Endothelial cell of umbilical vein (primary cell): ENCODE measurements at regions not wholly inside any gene's neighbourhood (a gene's known extent, or its start where the extent isn't known, plus 50 kb on each side); places are given as distances from the start of the nearest gene placed in this dataset.

Source experiments
- BruUV-seq: library from RNA; stranded (reverse); fragments of 400-500 nt; replicated peaks from 2 replicates; lab custom pipeline; 2021; lab: Mats Ljungman, UMichigan
- CTCF ChIA-PET: fragments of 300-600, 350-600 bp; sonication (Branson Sonifier 250); formaldehyde crosslinking; loops from one replicate; lab custom pipeline; 2021; ENCODE audit warnings: antibody characterized with exemption, inconsistent platforms; lab: Charles Lee
- POLR2A ChIA-PET: fragments of 300-600, 350-600 bp; sonication (Branson Sonifier 250); formaldehyde crosslinking; loops from one replicate; lab custom pipeline; 2021; ENCODE audit warnings: antibody characterized with exemption, inconsistent platforms; lab: Charles Lee
- DNase-seq: peaks from one replicate; pipeline ENCODE4 v3.0.0-alpha.2; 2011; ENCODE audit warnings: low read depth, low spot score
- FAIRE-seq: peaks from 2 replicates; lab custom pipeline; 2011; peaks lifted over from hg19 to GRCh38; lab: Jason Lieb, UNC
- H2AFZ ChIP-seq: 2 replicates; pipeline ENCODE4 v1.6.0; 2012; ENCODE audit warnings: low read depth, low read length, control low read depth, inconsistent platforms
- H3K27ac ChIP-seq: 2 replicates; pipeline ENCODE4 v1.5.1; 2011; ENCODE audit warnings: low read depth, mild to moderate bottlenecking, control low read depth, low read length, moderate library complexity; ENCODE audit not compliant: insufficient read depth
- H3K27me3 ChIP-seq, 2 experiments: 2 replicates each; pipeline versions ENCODE4 v1.6.0 to v1.6.1; 2011; ENCODE audit warnings: low read length in 2 of 2, mixed read lengths in 1 of 2; ENCODE audit not compliant: control insufficient read depth in 2 of 2, insufficient read depth in 2 of 2
- H3K36me3 ChIP-seq, 2 experiments: 2 replicates in 1 of 2; 3 replicates in 1 of 2; pipeline ENCODE4 v1.5.1; 2011; ENCODE audit warnings: low read length in 2 of 2, mild to moderate bottlenecking in 1 of 2, moderate library complexity in 1 of 2; ENCODE audit not compliant: control insufficient read depth in 2 of 2, insufficient read depth in 2 of 2; ENCODE audit errors: extremely low read depth in 1 of 2
- H3K4me1 ChIP-seq: 3 replicates; pipeline ENCODE4 v1.5.1; 2011; ENCODE audit warnings: mild to moderate bottlenecking, low read length; ENCODE audit not compliant: control insufficient read depth, insufficient read depth; ENCODE audit errors: extremely low read depth
- H3K4me2 ChIP-seq: 2 replicates; pipeline ENCODE4 v1.6.1; 2011; ENCODE audit warnings: low read length, control low read depth, mixed read lengths; ENCODE audit not compliant: insufficient read depth
- H3K4me3 ChIP-seq, 3 experiments: fragments of 200-600 bp in 1 of 3; sonication (generic), shearing (Covaris generic) in 1 of 3; replicated peaks in 1 of 3; 2 replicates each; pipeline ENCODE4 v1.5.1; 2011 to 2016; ENCODE audit warnings: control low read depth in 3 of 3, low read length in 3 of 3, mild to moderate bottlenecking in 2 of 3, inconsistent platforms in 1 of 3, low read depth in 1 of 3, moderate library complexity in 1 of 3; ENCODE audit not compliant: insufficient read depth in 1 of 3
- H3K79me2 ChIP-seq: 2 replicates; pipeline ENCODE4 v1.6.0; 2012; ENCODE audit warnings: low read length, inconsistent platforms; ENCODE audit not compliant: control insufficient read depth, insufficient read depth
- H3K9ac ChIP-seq: replicated peaks from 2 replicates; pipeline ENCODE3; 2011; ENCODE audit warnings: low read length, control low read depth; ENCODE audit not compliant: insufficient read depth; ENCODE audit errors: extremely low read depth
- H3K9me1 ChIP-seq: replicated peaks from 3 replicates; pipeline ENCODE4 v1.6.0; 2011; ENCODE audit warnings: mild to moderate bottlenecking, low read length; ENCODE audit not compliant: control insufficient read depth, insufficient read depth; ENCODE audit errors: extremely low read depth
- H3K9me3 ChIP-seq: replicated peaks from 2 replicates; pipeline ENCODE4 v1.5.1; 2012; ENCODE audit warnings: low read length, inconsistent platforms; ENCODE audit not compliant: control insufficient read depth, insufficient read depth
- H4K20me1 ChIP-seq: replicated peaks from 2 replicates; pipeline ENCODE3; 2011; ENCODE audit warnings: mild to moderate bottlenecking, low read length; ENCODE audit not compliant: control insufficient read depth, insufficient read depth; ENCODE audit errors: extremely low read depth
- EZH2 ChIP-seq: IDR thresholded peaks from 2 replicates; pipeline ENCODE4 v1.6.1; 2012; ENCODE audit warnings: borderline replicate concordance, low read depth, mild to moderate bottlenecking, moderate library complexity, low read length, inconsistent platforms; ENCODE audit not compliant: severe bottlenecking
- FOS ChIP-seq: IDR thresholded peaks from 2 replicates; pipeline ENCODE4 v1.6.1; 2011; ENCODE audit warnings: mild to moderate bottlenecking, low read length, moderate library complexity, borderline replicate concordance; ENCODE audit not compliant: insufficient read depth
- GATA2 ChIP-seq: IDR thresholded peaks from 2 replicates; pipeline ENCODE4 v1.7.0; 2011; ENCODE audit warnings: low read depth, mild to moderate bottlenecking, moderate library complexity, mixed read lengths, low read length; ENCODE audit not compliant: insufficient read length, insufficient read depth
- JUN ChIP-seq: IDR thresholded peaks from 2 replicates; pipeline ENCODE4 v1.6.1; 2011; ENCODE audit warnings: borderline replicate concordance, low read depth; ENCODE audit not compliant: insufficient read length, insufficient read depth
- MYC ChIP-seq: IDR thresholded peaks from one replicate; pipeline ENCODE4 v1.6.1; 2011; ENCODE audit warnings: mild to moderate bottlenecking, low read depth, low read length
- POLR2A ChIP-seq: IDR thresholded peaks from 2 replicates; pipeline ENCODE4 v1.6.1; 2012; ENCODE audit warnings: low read depth, mild to moderate bottlenecking, control low read depth, low read length
- POLR2AphosphoS5 ChIP-seq: IDR thresholded peaks from 2 replicates; pipeline ENCODE4 v1.6.1; 2012; ENCODE audit warnings: low read depth, mild to moderate bottlenecking, control low read depth, low read length, moderate library complexity; ENCODE audit not compliant: insufficient read depth
- dilution Hi-C: fragments of 300-500 bp; cut with MboI; formaldehyde crosslinking; loops from one replicate; pipeline ENCODE4 v1.15.0; 2019; ENCODE audit warnings: low sequenced_read_pairs; ENCODE audit not compliant: extremely low pct_ligation_motif_present
- intact Hi-C: fragments of 100-400 bp; cut with micrococcal nuclease; formaldehyde crosslinking; loops from one replicate; pipeline ENCODE4 v1.10.0; 2022
- TF ChIP-seq, protein P1 (sequence below), 2 donors: IDR thresholded peaks; 1 replicate in 1 of 2; 2 replicates in 1 of 2; pipeline ENCODE4 v1.5.1; 2011; ENCODE audit warnings: low read length in 2 of 2, mild to moderate bottlenecking in 2 of 2, moderate library complexity in 2 of 2, control low read depth in 1 of 2, inconsistent platforms in 1 of 2, low read depth in 1 of 2; ENCODE audit not compliant: insufficient read depth in 1 of 2; ENCODE audit errors: extremely low read depth in 1 of 2
- TF ChIP-seq, protein P2 (sequence below): IDR thresholded peaks from 2 replicates; pipeline ENCODE4 v1.6.1; 2011; ENCODE audit not compliant: insufficient read depth, insufficient read length

DNA sequence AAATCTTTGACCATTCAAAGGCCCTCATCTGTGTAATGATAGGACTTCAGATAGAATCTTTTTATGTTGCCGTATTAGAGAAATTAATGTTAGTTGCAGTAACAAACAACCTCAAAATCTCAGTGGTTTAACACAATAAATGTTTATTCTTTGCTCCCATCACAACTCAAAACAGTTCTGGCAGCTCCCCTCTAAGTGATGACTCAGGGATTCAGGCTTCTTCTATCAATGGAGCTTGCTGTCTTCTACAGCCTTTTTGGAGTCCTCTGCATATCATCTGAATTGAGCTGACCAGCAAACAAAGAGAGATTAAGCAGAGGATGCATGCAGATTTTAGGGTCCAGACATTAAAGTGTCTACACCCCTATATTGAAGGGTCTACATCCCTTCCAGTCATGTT lies 59.1 kb upstream of the RAB3GAP2 start:
- H4K20me1 ChIP-seq, result no peaks in the 10 kb centered on the region
- CTCF ChIA-PET, result interaction anchor here (1.5 kb wide), 1 partner anchor 35 kb away, joined by 5 read pairs; no protein-coding TSS in a partner anchor

More for the DNA sequence above, 59.1 kb upstream of the RAB3GAP2 start:
- POLR2A ChIA-PET, result no interaction called here
- no peak overlapping the region for H3K27ac ChIP-seq
- DNase-seq (no peak), FAIRE-seq (no peak)
- H3K79me2 ChIP-seq, result no peaks in the 10 kb centered on the region
- no peaks in the 10 kb centered on the region for H3K9me1 ChIP-seq
- no peak overlapping the region for H3K4me2 ChIP-seq
- H3K9me3 ChIP-seq, result no peaks in the 10 kb centered on the region
- no TSS peak for BruUV-seq
- no peaks in the 10 kb centered on the region for H3K27me3 ChIP-seq
- dilution Hi-C loops, result no loop called here
- no peak overlapping the region for H3K4me3 ChIP-seq
- H3K9ac ChIP-seq, result no peak overlapping the region
- TF ChIP-seq MYC (no peak), EZH2 (no peak), POLR2A (no peak), FOS (no peak), POLR2AphosphoS5 (no peak), JUN (no peak), GATA2 (no peak)
- TF ChIP-seq, protein P1, sequence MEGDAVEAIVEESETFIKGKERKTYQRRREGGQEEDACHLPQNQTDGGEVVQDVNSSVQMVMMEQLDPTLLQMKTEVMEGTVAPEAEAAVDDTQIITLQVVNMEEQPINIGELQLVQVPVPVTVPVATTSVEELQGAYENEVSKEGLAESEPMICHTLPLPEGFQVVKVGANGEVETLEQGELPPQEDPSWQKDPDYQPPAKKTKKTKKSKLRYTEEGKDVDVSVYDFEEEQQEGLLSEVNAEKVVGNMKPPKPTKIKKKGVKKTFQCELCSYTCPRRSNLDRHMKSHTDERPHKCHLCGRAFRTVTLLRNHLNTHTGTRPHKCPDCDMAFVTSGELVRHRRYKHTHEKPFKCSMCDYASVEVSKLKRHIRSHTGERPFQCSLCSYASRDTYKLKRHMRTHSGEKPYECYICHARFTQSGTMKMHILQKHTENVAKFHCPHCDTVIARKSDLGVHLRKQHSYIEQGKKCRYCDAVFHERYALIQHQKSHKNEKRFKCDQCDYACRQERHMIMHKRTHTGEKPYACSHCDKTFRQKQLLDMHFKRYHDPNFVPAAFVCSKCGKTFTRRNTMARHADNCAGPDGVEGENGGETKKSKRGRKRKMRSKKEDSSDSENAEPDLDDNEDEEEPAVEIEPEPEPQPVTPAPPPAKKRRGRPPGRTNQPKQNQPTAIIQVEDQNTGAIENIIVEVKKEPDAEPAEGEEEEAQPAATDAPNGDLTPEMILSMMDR (IDR thresholded peaks at IDR 0.05; ENCODE audit: extremely low read depth in 1 of 2, insufficient read depth in 1 of 2, low read depth in 1 of 2, low read length in 2 of 2), result no peak
- TF ChIP-seq, protein P2, sequence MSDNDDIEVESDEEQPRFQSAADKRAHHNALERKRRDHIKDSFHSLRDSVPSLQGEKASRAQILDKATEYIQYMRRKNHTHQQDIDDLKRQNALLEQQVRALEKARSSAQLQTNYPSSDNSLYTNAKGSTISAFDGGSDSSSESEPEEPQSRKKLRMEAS, result no peak
- no peaks in the 10 kb centered on the region for H3K36me3 ChIP-seq
- no peak overlapping the region for H2AFZ ChIP-seq
- intact Hi-C loops, result no loop called here
- H3K4me1 ChIP-seq, result no peaks in the 10 kb centered on the region
